HG03280 (cell line): ENCODE measurements at regions not wholly inside any gene's neighbourhood (a gene's known extent, or its start where the extent isn't known, plus 50 kb on each side); places are given as distances from the start of the nearest gene placed in this dataset.
"Not testable (repeated sequence)": the region's sequence is repeated elsewhere in the genome, so short reads cannot be mapped to it uniquely, and the experiment has no call there.

Source experiments
- ATAC-seq: cut with Tn5 transposase; IDR thresholded peaks from one replicate; pipeline ENCODE4 v1.9.1; 2021; ENCODE audit warnings: mild to moderate bottlenecking, moderate library complexity; ENCODE audit not compliant: unreplicated experiment

GRCh38 chr7:112540839-112541577, 60.2 kb downstream of the LSMEM1 start:
- no peak for ATAC-seq

- no peak for ATAC-seq
Observed at GRCh38 chr7:112546723-112547513, 66.1 kb downstream of the LSMEM1 start.

DNA sequence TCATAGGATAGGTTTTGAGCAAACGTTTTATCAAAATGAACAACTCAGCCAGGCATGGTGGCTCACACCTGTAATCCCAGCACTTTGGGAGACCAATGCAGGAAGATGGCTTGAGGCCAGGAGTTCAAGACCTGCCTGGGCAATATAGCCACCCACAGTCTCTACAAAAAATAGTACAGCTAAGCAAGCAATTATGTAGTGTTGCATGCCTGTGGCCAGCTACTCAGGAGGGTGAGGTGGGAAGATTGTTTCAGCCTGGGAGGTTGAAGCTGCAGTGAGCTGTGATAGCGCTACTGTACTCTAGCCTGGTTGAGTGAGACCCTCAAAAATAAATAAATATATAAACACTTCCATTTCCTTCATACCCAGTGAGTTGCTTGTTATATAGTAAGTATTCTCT, 67.1 kb downstream of the LSMEM1 start:
- ATAC-seq = no peak

DNA sequence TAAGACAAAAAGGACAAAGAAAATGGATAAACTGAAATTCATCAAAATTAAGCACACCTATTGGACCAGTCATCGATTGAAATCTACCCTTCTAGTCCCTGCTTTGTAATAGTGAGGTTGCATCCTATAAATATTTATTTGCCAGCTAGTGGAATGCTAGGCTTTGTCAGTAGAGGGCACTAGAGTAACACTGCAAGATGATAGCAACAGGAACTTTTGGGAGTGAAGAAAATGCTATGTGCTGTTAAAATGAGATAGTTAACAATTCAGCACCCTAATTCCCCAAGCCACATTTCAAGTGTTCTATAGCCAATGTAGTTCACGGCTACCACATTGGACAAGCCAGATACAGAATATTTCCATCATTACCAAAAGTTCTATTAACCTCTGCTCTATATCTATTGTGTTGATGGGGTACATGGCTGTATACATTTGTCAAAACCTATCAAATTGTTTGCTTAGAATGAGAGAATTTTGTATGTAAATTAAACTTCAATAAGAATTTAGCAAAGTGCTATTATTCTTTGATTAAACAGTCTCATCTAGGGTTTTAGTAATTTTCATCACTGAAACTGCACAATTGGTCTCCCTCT, 69.8 kb downstream of the LSMEM1 start:
- peak; percentile 75 for ATAC-seq

GRCh38 chr7:112551521-112551920, 70.7 kb downstream of the LSMEM1 start:
- ATAC-seq = not testable (repeated sequence)

DNA sequence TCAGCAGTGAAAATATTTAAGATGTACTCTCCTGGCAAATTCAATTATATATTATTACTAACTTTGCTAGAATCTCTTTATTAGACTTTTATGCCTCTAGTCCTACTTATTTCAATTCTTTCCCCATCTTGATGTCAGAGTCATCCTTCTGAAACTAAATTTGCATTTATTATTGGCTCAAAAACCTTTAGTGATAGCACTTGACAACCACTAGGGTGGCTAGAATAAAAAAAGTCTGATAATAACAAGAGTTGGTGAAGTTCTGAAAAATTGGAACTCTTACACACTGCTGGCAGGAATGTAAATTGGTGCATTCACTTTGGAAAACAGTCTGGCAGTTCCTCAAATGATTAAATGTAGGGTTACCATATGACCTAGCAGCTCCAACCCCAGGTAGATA, 73.8 kb downstream of the LSMEM1 start:
- no peak for ATAC-seq

- ATAC-seq = peak; percentile 83
Observed at GRCh38 chr7:112556633-112557032, 75.8 kb downstream of the LSMEM1 start.

- ATAC-seq = no peak
Observed at GRCh38 chr7:112566442-112567324, 85.9 kb downstream of the LSMEM1 start.

DNA sequence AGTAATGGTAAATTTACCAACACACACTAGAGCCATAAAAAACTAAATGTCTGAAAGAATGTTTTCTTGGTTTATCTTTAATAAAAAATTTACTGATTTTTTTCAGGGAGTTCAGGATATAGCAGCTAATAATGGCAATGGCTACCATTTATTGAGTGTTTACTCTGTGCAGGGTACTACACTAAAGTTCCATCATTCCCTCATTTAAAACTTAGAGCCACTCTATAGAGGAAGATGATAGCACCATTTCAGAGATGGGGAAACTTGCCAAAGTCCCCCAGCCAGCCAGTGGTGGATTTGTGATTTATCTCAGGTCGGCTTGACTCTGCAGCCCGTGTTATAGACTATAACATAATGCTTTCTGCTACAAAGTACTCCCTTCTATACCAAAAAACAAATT, 86.6 kb downstream of the LSMEM1 start:
- no peak for ATAC-seq

DNA sequence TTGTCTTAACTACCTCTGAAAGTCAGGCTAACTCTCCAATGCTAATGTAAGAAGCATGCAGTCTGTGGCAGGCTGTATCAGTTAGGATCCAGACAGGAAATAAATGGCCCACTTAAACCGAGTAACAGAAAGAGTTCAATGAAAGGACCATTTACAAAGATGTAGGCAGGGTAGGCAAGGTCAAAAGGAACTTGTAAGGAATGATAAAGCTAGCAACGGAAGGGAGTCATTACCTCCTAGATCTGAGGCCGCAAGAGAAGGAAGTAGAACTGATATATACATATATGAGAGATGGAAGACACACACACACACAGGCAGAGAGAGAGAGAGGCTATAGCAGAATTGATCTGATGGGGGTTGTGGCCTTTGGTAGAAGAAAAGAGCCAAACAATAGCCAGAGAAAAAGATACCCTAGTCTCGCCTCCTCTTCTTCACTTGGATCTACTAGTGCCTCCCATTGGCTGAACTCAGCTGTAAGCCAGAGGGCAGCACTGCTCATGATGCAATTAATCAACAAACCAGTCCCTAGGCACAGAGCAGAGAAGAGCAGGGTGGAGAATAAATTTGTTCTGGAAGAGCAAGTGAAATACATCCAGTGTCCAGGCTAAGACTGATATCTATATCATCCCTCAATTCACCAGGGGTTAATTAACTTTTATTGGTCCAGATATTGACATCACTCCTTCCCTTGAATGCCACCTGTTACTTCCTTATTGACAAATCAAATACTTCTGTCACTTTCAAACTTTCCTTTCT, 91.2 kb downstream of the LSMEM1 start:
- no peak for ATAC-seq

DNA sequence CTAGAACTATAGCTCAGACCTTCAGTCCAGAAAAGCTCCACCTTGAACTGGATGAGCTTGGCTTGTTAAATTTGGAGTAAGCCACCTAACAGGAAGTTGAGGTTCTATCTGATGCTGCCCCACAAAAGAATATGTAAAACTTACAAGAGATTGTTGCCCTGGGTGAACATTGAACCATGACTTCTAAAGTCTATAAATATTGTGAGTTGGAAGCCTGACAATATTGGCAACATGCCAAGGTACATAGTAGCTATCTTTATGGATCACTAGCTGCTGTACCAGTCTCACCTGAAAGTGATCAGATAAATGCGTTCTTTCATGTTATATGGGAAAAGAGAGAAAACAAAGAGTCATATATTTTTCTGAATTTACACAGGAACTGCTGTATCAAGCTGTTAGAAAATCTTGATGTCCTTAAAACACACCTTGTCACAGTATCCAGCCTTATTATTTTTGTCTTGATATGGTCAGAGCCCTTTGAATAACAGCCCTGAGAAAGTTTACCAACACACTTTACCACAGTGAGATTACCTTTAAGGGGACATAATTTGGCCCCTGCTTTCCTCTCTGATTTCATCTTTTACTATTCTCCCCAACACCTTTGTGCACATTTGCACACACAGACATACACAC, 92.0 kb downstream of the LSMEM1 start:
- ATAC-seq = no peak

DNA sequence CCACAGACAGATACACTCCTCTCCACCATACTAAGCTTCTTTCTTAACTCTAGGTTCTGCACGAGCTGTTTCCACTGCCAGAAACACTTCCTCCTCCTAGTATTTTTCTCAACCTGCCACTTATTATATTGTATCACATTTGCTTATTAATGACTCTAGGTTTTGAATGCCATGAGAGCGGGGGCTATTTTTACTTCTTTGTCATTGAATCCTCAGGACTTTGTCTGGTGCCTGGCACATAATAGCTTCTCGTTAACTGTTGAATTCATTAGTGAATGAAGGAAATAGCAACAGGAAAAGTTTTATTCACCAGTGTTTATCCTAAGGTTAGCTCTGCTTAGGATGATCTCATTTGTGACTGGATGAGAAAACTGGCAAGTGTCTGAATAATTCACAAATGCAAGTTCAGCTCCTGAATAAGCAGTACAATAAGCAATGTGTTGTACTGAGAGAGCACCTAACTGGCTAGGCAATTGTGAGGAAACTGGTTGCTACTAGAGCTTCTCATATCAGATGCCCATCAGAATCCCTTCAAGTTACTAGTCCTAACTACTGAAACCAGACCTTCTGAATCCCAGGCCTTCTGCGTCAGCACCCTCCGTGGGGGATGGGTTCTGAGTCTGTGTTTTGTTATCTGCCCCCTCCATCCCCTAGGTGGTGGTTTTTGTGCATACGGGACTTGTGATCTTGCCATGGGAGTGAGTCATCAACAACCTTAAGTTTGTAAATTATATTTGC, 92.7 kb downstream of the LSMEM1 start:
- ATAC-seq = no peak

DNA sequence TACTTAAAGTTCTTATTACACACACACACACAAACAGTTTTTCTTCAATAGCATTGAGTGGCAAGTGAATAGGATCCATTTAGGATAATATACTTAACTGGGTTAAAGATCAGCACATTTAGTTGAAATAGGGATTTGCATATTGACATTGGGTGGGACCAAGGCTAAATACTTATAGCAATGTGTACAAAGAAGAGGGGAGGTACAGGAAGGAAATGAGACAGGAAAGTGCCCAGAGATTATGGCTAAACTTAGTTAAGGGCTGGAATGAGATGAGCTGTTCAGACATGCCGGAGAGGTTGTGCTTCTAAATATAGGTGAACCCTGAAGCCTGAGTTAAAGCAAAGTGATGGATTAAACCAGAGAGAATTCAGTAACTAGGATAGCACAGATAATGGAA, 95.1 kb downstream of the LSMEM1 start:
- ATAC-seq = no peak

GRCh38 chr7:112579388-112579787, 98.6 kb downstream of the LSMEM1 start:
- ATAC-seq = no peak

- ATAC-seq = no peak
Observed at GRCh38 chr7:112580717-112581435, 100.1 kb downstream of the LSMEM1 start.

DNA sequence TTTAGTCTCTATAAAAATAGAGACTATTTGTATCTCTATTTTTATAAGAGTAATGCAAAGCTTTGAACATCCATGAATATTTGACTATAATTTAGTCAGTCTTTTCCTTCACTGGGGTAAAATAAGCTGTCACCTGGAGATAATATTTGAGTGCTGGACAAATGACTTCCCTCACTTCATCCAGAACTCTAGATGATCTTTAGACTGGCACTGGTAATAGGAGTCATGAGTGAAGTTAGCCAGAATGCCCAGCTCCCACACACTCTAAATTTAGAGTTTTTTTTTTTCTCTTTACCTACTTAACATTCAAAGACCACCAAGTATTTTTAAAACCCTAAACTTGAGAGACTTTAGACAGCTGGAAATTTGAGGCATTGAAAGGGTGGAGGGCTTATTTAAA, 100.7 kb downstream of the LSMEM1 start:
- ATAC-seq = no peak

DNA sequence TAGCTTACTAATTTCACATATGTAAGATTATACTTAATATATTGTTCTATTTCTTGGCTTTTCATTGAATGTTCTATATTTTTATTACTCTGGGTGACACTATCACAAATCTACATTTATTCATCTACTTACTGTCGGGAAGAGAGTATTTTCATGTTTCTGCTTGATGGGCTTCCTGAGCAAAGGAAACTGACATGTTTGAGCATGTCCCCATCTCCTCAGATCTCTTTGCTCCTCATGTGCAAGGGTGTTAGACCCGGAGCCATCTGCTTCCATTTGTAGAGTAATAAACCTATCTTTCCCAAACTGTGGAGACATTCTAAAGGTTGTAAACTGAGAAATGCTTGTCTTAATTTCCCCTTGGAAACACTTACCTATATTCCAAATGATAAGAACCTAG, 103.5 kb downstream of the LSMEM1 start:
- ATAC-seq = no peak

- ATAC-seq = no peak
Observed at GRCh38 chr7:112587504-112587903, 106.7 kb downstream of the LSMEM1 start.
